GM11168 (cell line): ENCODE measurements at regions not wholly inside any gene's neighbourhood (a gene's known extent, or its start where the extent isn't known, plus 50 kb on each side); places are given as distances from the start of the nearest gene placed in this dataset.
"Not testable (repeated sequence)": the region's sequence is repeated elsewhere in the genome, so short reads cannot be mapped to it uniquely, and the experiment has no call there.

Experiments
- in situ Hi-C: fragments of 300-500 bp; cut with MboI; formaldehyde crosslinking; loops from one replicate; pipeline ENCODE4 v1.12.0; 2022; ENCODE audit warnings: low sequenced_read_pairs; ENCODE audit not compliant: unreplicated experiment

- in situ Hi-C loops = no loop called here
These were observed 247.6 kb downstream of the CBLL2 start for GRCh38 chrX:22520128-22520828.

GRCh38 chrX:22526339-22526738, 253.6 kb downstream of the CBLL2 start:
- in situ Hi-C loops = no loop called here

- in situ Hi-C loops = no loop called here
These were observed 254.6 kb downstream of the CBLL2 start for GRCh38 chrX:22527302-22527701.

GRCh38 chrX:22533898-22534297, 261.2 kb downstream of the CBLL2 start:
- in situ Hi-C loops = no loop called here

GRCh38 chrX:22534643-22535042, 261.9 kb downstream of the CBLL2 start:
- in situ Hi-C loops = no loop called here

- in situ Hi-C loops = no loop called here
These were observed 264.1 kb downstream of the CBLL2 start for GRCh38 chrX:22536746-22537304.

GRCh38 chrX:22538580-22538979, 265.9 kb downstream of the CBLL2 start:
- in situ Hi-C loops = no loop called here

GRCh38 chrX:22541926-22542325, 269.2 kb downstream of the CBLL2 start:
- in situ Hi-C loops = no loop called here

- in situ Hi-C loops = no loop called here
These were observed 269.9 kb downstream of the CBLL2 start for GRCh38 chrX:22542641-22543040.

- in situ Hi-C loops = no loop called here
These were observed 286.8 kb downstream of the CBLL2 start for GRCh38 chrX:22559506-22559905.

- in situ Hi-C loops = no loop called here
These were observed 302.6 kb downstream of the CBLL2 start for GRCh38 chrX:22575161-22575845.

GRCh38 chrX:22577181-22577580, 304.5 kb downstream of the CBLL2 start:
- in situ Hi-C loops = no loop called here

- in situ Hi-C loops = no loop called here
These were observed 313.1 kb downstream of the CBLL2 start for GRCh38 chrX:22585831-22586230.

- in situ Hi-C loops = no loop called here
These were observed 317.1 kb downstream of the CBLL2 start for GRCh38 chrX:22589845-22590244.

- in situ Hi-C loops = no loop called here
These were observed 322.1 kb downstream of the CBLL2 start for GRCh38 chrX:22594766-22595165.

GRCh38 chrX:22603060-22603459, 330.3 kb downstream of the CBLL2 start:
- in situ Hi-C loops = no loop called here

- in situ Hi-C loops = not testable (repeated sequence)
These were observed 336.7 kb downstream of the CBLL2 start for GRCh38 chrX:22609452-22609851.

- in situ Hi-C loops = no loop called here
These were observed 344.2 kb downstream of the CBLL2 start for GRCh38 chrX:22616867-22617266.

- in situ Hi-C loops = no loop called here
These were observed 354.9 kb downstream of the CBLL2 start for GRCh38 chrX:22627576-22627975.

- in situ Hi-C loops = no loop called here
These were observed 355.6 kb downstream of the CBLL2 start for GRCh38 chrX:22628275-22628674.

- in situ Hi-C loops = no loop called here
These were observed 356.5 kb downstream of the CBLL2 start for GRCh38 chrX:22629105-22629725.
